GM12878 (cell line): ENCODE measurements at regions not wholly inside any gene's neighbourhood (a gene's known extent, or its start where the extent isn't known, plus 50 kb on each side); places are given as distances from the start of the nearest gene placed in this dataset.

Experiments
- ATAC-seq: fragments of 200-7000 bp; cut with Tn5 transposase; 3 replicates; pipeline ENCODE4 v1.9.1; 2020; ENCODE audit warnings: mild to moderate bottlenecking, moderate library complexity
- BruUV-seq: library from RNA; stranded (reverse); fragments of 400-500 nt; replicated peaks from 2 replicates; lab custom pipeline; 2021; lab: Mats Ljungman, UMichigan
- CTCF ChIA-PET: fragments of 300-600 bp; sonication (Branson Sonifier 250); formaldehyde crosslinking; extraction: SDS; loops from one replicate; lab custom pipeline; 2021; ENCODE audit warnings: inconsistent platforms; lab: Yijun Ruan, JAX
- POLR2A ChIA-PET: fragments of 350-600 bp; formaldehyde crosslinking; extraction: SDS; loops from one replicate; lab custom pipeline; 2021; ENCODE audit warnings: inconsistent platforms; lab: Charles Lee
- RAD21 ChIA-PET: fragments of 300-600 bp; sonication (Branson Sonifier 250); formaldehyde crosslinking; loops from one replicate; lab custom pipeline; 2023; ENCODE audit warnings: antibody characterized with exemption; ENCODE audit not compliant: unreplicated experiment; lab: Charles Lee
- SMC1A ChIA-PET: fragments of 300-600 bp; sonication (Branson Sonifier 250); formaldehyde crosslinking; loops from one replicate; lab custom pipeline; 2023; ENCODE audit not compliant: unreplicated experiment, uncharacterized antibody; lab: Charles Lee
- DNase-seq: peaks from one replicate; pipeline ENCODE4 v3.0.0-alpha.2; 2011; ENCODE audit warnings: low read depth, low spot score
- FAIRE-seq: peaks from 3 replicates; lab custom pipeline; 2011; peaks lifted over from hg19 to GRCh38; lab: Jason Lieb, UNC
- H2AFZ ChIP-seq: 2 replicates; pipeline ENCODE4 v1.6.0; 2011; ENCODE audit warnings: low read depth, low read length, control low read depth; ENCODE audit not compliant: control insufficient read depth
- H3K27ac ChIP-seq: 2 replicates; pipeline ENCODE4 v1.5.1; 2011; ENCODE audit warnings: control low read depth; ENCODE audit not compliant: control insufficient read depth, insufficient read depth
- H3K27me3 ChIP-seq, 2 experiments: replicated peaks in 1 of 2; 2 replicates each; pipeline versions ENCODE4 v1.6.0 to v1.6.1; 2011; ENCODE audit warnings: low read length in 1 of 2; ENCODE audit not compliant: control insufficient read depth in 2 of 2, insufficient read depth in 2 of 2
- H3K36me3 ChIP-seq, 2 experiments: 2 replicates each; pipeline ENCODE4 v1.5.1; 2011; ENCODE audit warnings: low read length in 1 of 2; ENCODE audit not compliant: control insufficient read depth in 2 of 2, insufficient read depth in 2 of 2
- H3K4me1 ChIP-seq: 2 replicates; pipeline ENCODE4 v1.6.1; 2011; ENCODE audit warnings: mild to moderate bottlenecking, low read length, moderate library complexity, mixed read lengths; ENCODE audit not compliant: control insufficient read depth, insufficient read depth
- H3K4me2 ChIP-seq: 2 replicates; pipeline ENCODE4 v1.6.0; 2011; ENCODE audit warnings: control low read depth; ENCODE audit not compliant: control insufficient read depth, insufficient read depth
- H3K4me3 ChIP-seq: fragments of 200-600 bp; sonication (generic); 2 replicates; pipeline ENCODE4 v1.5.1; 2016
- H3K79me2 ChIP-seq: 2 replicates; pipeline ENCODE4 v1.6.0; 2011; ENCODE audit warnings: low read length; ENCODE audit not compliant: control insufficient read depth, insufficient read depth
- H3K9ac ChIP-seq: 2 replicates; pipeline ENCODE4 v1.8.0; 2011; ENCODE audit warnings: low read length, control low read depth, mixed read lengths; ENCODE audit not compliant: control insufficient read depth, insufficient read depth
- H3K9me3 ChIP-seq: replicated peaks from 3 replicates; pipeline ENCODE4 v1.5.1; 2011; ENCODE audit warnings: mild to moderate bottlenecking, low read length; ENCODE audit not compliant: control insufficient read depth, insufficient read depth
- H4K20me1 ChIP-seq: 2 replicates; pipeline ENCODE4 v1.6.0; 2011; ENCODE audit not compliant: control insufficient read depth, insufficient read depth
- CEBPZ ChIP-seq: fragments of 150-350 bp; IDR thresholded peaks from 2 replicates; pipeline ENCODE4 v1.6.1; 2016; ENCODE audit warnings: low read depth, low read length
- ELK1 ChIP-seq: IDR thresholded peaks from 2 replicates; pipeline ENCODE4 v1.6.1; 2012; ENCODE audit warnings: low read depth, low read length, improper control_type of control experiment
- EZH2 ChIP-seq: IDR thresholded peaks from 2 replicates; pipeline ENCODE4 v1.6.1; 2012; ENCODE audit warnings: low read depth, mild to moderate bottlenecking, control low read depth, inconsistent platforms, low read length, borderline replicate concordance; ENCODE audit not compliant: control insufficient read depth
- FOXM1 ChIP-seq: IDR thresholded peaks from 2 replicates; pipeline ENCODE4 v1.6.1; 2012; ENCODE audit warnings: low read depth, mild to moderate bottlenecking, inconsistent platforms, low read length, moderate library complexity
- IKZF1 ChIP-seq: fragments of 450-650 bp; conservative IDR thresholded peaks from 2 replicates; pipeline ENCODE4 v1.6.1; 2017; ENCODE audit warnings: antibody characterized with exemption, mild to moderate bottlenecking
- MTA2 ChIP-seq: fragments of 450-650 bp; IDR thresholded peaks from 2 replicates; pipeline ENCODE4 v1.6.1; 2016; ENCODE audit warnings: low read depth, mild to moderate bottlenecking, moderate library complexity
- NFXL1 ChIP-seq: fragments of 450-650 bp; IDR thresholded peaks from 2 replicates; pipeline ENCODE4 v1.6.1; 2017; ENCODE audit warnings: antibody characterized with exemption, mild to moderate bottlenecking, borderline replicate concordance
- NFYA ChIP-seq: IDR thresholded peaks from 2 replicates; pipeline ENCODE4 v1.6.1; 2011; ENCODE audit warnings: low read depth, mild to moderate bottlenecking, low read length, improper control_type of control experiment, borderline replicate concordance
- PBX3 ChIP-seq: IDR thresholded peaks from 2 replicates; pipeline ENCODE4 v1.6.1; 2011; ENCODE audit warnings: mild to moderate bottlenecking, low read depth, low read length, moderate library complexity; ENCODE audit not compliant: insufficient replicate concordance
- RAD21 ChIP-seq: IDR thresholded peaks from 2 replicates; pipeline ENCODE4 v1.6.1; 2011; ENCODE audit warnings: mild to moderate bottlenecking, low read depth, low read length, moderate library complexity; ENCODE audit not compliant: insufficient read depth
- SIN3A ChIP-seq: IDR thresholded peaks from 2 replicates; pipeline ENCODE4 v1.6.1; 2012; ENCODE audit warnings: low read depth, low read length, improper control_type of control experiment
- SIX5 ChIP-seq: IDR thresholded peaks from 2 replicates; pipeline ENCODE4 v1.6.1; 2011; ENCODE audit warnings: mild to moderate bottlenecking, low read depth, low read length, moderate library complexity; ENCODE audit not compliant: severe bottlenecking
- SMAD1 ChIP-seq: fragments of 450-650 bp; IDR thresholded peaks from 2 replicates; pipeline ENCODE4 v1.6.1; 2018; ENCODE audit warnings: mild to moderate bottlenecking, low read depth; ENCODE audit not compliant: partially characterized antibody
- SMC3 ChIP-seq: IDR thresholded peaks from 2 replicates; pipeline ENCODE4 v1.6.1; 2011; ENCODE audit warnings: low read length, improper control_type of control experiment, borderline replicate concordance
- STAT3 ChIP-seq: IDR thresholded peaks from 2 replicates; pipeline ENCODE4 v1.6.1; 2011; ENCODE audit warnings: low read depth, low read length, improper control_type of control experiment
- USF1 ChIP-seq: IDR thresholded peaks from 2 replicates; pipeline ENCODE4 v1.6.1; 2011; ENCODE audit warnings: borderline replicate concordance, low read depth, mild to moderate bottlenecking, moderate library complexity, mixed read lengths, low read length; ENCODE audit not compliant: insufficient read depth; ENCODE audit errors: extremely low read length
- WGBS: methylation state at CpG from one replicate; pipeline ENCODE4 v1.1.6; 2016; ENCODE audit warnings: low lambda C conversion rate; ENCODE audit not compliant: insufficient replicate concordance, insufficient coverage; ENCODE audit errors: missing lambda C conversion rate; 5-methylcytosine and 5-hydroxymethylcytosine counted together
- in situ Hi-C: fragments of 300-500 bp; cut with MboI; formaldehyde crosslinking; loops from 9 replicates; pipeline ENCODE4 v1.14.3; 2018; ENCODE audit warnings: mixed read lengths
- intact Hi-C: fragments of 100-400 bp; cut with micrococcal nuclease; formaldehyde crosslinking; loops from one replicate; pipeline ENCODE4 v1.14.2; 2022; ENCODE audit not compliant: unreplicated experiment

GRCh38 chr11:71091506-71092265, 160.7 kb downstream of the SHANK2 start (continued):
- no peak for TF ChIP-seq CEBPZ
- TF ChIP-seq SIX5, result no peak
- TF ChIP-seq ELK1, result no peak
- TF ChIP-seq STAT3, result no peak
- TF ChIP-seq RAD21, result no peak

- H3K36me3 ChIP-seq, result no peaks in the 10 kb centered on the region
- DNase-seq (no peak), FAIRE-seq (no peak), ATAC-seq (no peak)
- no peak overlapping the region for H2AFZ ChIP-seq
- no peaks in the 10 kb centered on the region for H3K4me1 ChIP-seq
- WGBS, result 46% methylated on average over 9 of the region's 11 CpGs
- no peak overlapping the region for H3K4me2 ChIP-seq
- ChIA-PET RAD21 (no interaction called here), POLR2A (no interaction called here), CTCF (no interaction called here), SMC1A (interaction anchor here (0.5 kb wide), 1 partner anchor 44 kb away, joined by 3 read pairs; no protein-coding TSS in a partner anchor)
- no peaks in the 10 kb centered on the region for H3K9me3 ChIP-seq
- no peak overlapping the region for H3K9ac ChIP-seq
- no peaks in the 10 kb centered on the region for H4K20me1 ChIP-seq
- no peaks in the 10 kb centered on the region for H3K79me2 ChIP-seq
- in situ Hi-C loops, result no loop called here
- no peak overlapping the region for H3K27ac ChIP-seq
- no peak overlapping the region for H3K4me3 ChIP-seq
- BruUV-seq, result no TSS peak
- intact Hi-C loops, result no loop called here
- no peaks in the 10 kb centered on the region for H3K27me3 ChIP-seq
- TF ChIP-seq EZH2 (no peak), FOXM1 (no peak), SMAD1 (no peak), SMC3 (no peak), USF1 (no peak), NFYA (no peak), MTA2 (no peak), PBX3 (no peak), IKZF1 (no peak), SIN3A (no peak), NFXL1 (no peak)
These were observed 162.8 kb downstream of the SHANK2 start for GRCh38 chr11:71089571-71089970.
